OCI-M1 (cell line): ENCODE measurements at regions not wholly inside any gene's neighbourhood (a gene's known extent, or its start where the extent isn't known, plus 50 kb on each side); places are given as distances from the start of the nearest gene placed in this dataset.
"Not testable (repeated sequence)": the region's sequence is repeated elsewhere in the genome, so short reads cannot be mapped to it uniquely, and the experiment has no call there.

ENCODE experiments used
- DNase-seq: peaks from one replicate; lab custom pipeline; 2025; lab: John Stamatoyannopoulos, UW

- DNase-seq, result not testable (repeated sequence)
These were observed 238.3 kb upstream of the LYPLAL1 start for GRCh38 chr1:218935408-218935807.

DNA sequence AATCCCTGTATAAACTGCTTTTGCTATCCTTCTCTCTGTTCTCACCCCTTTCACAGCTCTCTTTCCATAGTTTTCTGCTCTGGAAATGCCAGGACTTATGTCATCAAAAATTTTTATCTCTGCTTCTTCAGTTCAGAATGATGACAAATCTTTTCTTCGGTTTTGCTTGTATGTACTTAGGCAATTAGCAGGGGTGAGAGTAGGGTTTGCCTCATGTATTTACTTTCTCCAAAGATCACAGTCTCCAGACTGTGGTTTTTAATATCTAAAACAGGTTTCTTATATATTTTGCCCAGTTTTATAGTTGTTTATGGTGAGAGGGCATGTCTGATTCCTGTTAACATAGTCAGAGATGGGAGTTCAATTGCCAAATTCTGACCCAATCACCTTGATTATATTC lies 235.4 kb upstream of the LYPLAL1 start:
- no peak for DNase-seq

GRCh38 chr1:218939095-218939494 lies 234.6 kb upstream of the LYPLAL1 start:
- no peak for DNase-seq

DNA sequence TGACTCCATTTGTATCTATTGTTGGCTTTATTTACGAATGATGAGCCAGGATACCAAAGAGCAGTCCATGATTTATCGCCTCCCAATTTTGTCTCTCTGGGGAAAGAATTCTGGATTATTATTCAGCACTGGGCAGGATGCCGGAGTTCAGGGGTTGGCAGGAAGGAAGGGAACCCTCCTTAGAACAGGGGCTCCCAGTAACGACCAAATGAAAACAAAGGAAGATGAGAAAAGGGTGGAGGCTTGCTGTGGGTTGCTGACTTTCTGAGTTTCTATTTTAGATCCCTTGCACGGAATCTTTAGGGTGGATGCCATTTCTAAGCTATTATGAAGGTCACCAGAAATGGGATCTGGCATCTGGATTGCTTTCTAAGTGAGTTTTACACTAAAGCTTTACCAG lies 231.2 kb upstream of the LYPLAL1 start:
- DNase-seq, result no peak

- no peak for DNase-seq
These were observed 230.3 kb upstream of the LYPLAL1 start for GRCh38 chr1:218943371-218943770.

GRCh38 chr1:218945050-218945449 lies 228.6 kb upstream of the LYPLAL1 start:
- DNase-seq, result no peak

- no peak for DNase-seq
These were observed 227.5 kb upstream of the LYPLAL1 start for GRCh38 chr1:218946147-218946546.

DNA sequence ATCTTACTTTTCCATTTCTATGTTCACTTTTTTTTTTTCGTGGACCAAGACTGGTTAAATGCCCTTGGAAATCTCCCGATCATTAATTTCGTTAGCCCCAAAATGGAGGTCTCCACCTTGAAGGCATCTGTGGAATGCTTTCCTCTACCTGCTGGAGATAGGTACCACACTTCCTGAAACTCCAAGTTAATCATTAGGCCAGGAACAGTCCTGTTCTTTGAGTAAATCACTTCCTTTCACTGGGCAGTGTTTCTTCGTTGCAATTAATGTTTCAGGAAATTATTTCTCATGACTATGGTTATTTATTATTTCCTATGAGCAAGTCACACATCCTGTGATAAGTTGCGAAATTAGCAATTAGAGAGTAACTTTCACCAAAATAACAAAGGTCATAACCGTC lies 225.2 kb upstream of the LYPLAL1 start:
- DNase-seq, result no peak

GRCh38 chr1:218953386-218953785 lies 220.3 kb upstream of the LYPLAL1 start:
- DNase-seq, result no peak

- DNase-seq, result no peak
These were observed 215.7 kb upstream of the LYPLAL1 start for GRCh38 chr1:218957971-218958370.

GRCh38 chr1:218959784-218960183 lies 213.9 kb upstream of the LYPLAL1 start:
- no peak for DNase-seq

DNA sequence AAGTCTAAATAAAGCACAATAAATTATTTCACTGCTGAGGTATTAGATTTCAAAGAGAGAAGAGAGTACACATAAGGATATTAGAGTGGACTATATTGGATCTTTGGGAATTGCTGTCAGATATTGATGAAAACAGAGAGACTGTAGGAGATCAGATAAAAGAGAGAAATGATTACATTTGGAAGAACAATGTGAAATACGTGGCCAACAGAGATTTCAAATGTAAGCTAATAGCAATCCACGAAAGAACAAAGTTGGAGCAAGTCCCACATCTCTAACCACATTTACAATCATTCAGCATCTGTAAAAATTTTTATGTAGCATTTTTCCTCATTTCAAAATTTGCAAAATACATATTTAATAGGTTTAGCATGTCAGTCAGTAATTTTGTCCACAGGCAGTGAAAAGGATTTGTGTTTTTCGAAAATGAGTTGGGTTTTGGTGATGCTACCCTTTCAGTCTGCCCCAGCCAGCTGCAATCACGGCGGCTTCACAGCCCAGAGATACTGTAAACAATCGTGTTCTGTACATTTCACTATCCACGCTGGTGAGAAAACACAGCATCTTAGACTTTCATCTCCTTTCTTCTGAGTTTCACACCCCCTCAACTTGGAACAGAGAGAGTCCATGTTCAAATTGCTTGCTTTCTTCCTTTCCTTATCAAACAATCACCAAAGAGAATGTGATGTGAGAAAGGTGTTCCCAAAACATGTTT lies 209.1 kb upstream of the LYPLAL1 start:
- DNase-seq, result no peak

DNA sequence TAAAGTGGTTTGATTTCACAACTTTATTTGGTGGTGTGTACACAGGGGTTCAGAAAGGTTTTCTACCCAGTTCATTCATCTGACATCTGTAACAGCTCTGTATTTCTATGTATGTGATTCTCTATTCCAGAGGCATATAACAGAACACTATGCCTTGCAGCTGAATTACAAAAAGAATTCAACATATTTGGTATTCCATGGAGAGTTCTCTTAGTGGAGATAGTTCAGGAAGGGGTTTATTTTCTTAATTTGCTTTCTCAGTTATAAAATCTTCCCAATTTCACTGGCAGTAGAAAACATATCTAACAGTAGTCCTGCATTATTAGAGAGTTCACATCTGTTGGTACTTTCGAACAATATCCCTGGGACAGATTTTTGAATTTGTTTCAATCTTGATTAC lies 207.9 kb upstream of the LYPLAL1 start:
- DNase-seq, result no peak

- no peak for DNase-seq
These were observed 206.4 kb upstream of the LYPLAL1 start for GRCh38 chr1:218967254-218967653.

- no peak for DNase-seq
These were observed 205.8 kb upstream of the LYPLAL1 start for GRCh38 chr1:218967836-218968235.

- no peak for DNase-seq
These were observed 204.7 kb upstream of the LYPLAL1 start for GRCh38 chr1:218969006-218969405.

DNA sequence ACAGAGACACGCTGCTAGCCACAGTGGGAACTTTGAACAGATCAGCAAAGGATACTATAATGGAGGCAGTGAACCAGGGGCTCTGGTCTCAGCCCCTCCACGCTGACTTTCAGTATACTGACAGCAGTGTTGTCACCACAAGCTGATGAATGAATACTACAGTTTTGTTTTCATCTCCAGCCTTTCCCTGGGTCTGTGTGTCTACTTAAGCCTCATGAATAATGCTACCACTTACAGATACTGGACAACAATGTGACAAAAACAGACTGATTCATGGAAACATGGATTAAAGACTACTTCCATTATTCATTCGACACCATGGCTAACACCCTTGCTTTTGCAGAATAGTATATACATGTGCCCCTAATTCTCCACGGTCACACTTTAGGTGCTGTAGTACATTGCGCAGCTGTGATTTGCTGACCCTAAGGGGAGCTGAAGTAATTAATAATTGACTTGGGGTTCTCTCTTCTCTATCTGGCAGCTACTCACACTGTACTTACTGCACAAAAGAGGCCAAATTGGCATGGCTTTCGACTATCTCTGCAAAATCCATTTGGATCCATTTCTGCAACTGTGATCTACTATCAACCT lies 203.2 kb upstream of the LYPLAL1 start:
- no peak for DNase-seq

DNA sequence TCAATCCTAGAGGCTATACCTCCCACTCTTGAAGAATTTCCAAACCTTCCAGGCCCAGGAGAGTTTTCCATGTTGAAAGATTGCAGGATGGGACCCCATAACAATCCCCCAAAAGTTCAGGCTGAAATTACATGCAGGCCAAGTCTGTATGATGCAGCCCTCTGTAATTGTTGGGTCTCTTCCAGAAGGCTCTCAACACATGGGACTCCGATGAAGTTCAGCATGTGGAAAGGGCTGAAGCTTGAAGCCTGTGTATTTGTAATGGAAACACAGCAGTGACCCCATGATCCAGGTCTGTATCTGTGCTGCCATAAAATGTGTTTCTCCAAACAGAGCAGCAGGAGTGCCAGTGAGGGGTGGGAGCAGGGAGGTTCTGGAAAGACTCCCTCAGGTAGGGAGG lies 202.5 kb upstream of the LYPLAL1 start:
- no peak for DNase-seq

- no peak for DNase-seq
These were observed 192.8 kb upstream of the LYPLAL1 start for GRCh38 chr1:218980881-218981280.

GRCh38 chr1:218982482-218982881 lies 191.2 kb upstream of the LYPLAL1 start:
- no peak for DNase-seq

DNA sequence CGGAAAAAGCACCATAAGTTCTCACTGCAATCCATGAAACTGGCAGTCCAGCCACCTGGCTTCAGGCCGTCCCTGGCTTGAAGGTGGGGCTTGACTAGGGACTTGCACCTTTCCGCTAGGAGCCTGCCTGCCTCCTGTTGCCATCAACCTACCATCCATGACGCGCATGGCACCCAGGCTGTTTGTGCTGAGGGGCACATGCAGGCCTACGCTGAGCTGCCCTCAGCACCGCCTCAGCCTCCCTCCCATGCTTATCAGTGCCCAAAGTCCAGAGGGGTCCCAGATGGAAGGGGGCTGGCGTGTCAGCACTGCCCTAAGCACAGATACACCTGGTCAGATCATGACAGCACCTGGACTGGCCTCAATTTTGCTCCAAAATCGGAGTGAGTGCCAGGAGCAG lies 190.2 kb upstream of the LYPLAL1 start:
- no peak for DNase-seq

GRCh38 chr1:218983848-218984247 lies 189.8 kb upstream of the LYPLAL1 start:
- DNase-seq, result peak; percentile 9

GRCh38 chr1:218985424-218985984 lies 188.2 kb upstream of the LYPLAL1 start:
- no peak for DNase-seq

GRCh38 chr1:218986816-218987215 lies 186.9 kb upstream of the LYPLAL1 start:
- DNase-seq, result no peak
